ENCODE measurements at regions not wholly inside any gene's neighbourhood (a gene's known extent, or its start where the extent isn't known, plus 50 kb on each side); places are given as distances from the start of the nearest gene placed in this dataset.

DNA sequence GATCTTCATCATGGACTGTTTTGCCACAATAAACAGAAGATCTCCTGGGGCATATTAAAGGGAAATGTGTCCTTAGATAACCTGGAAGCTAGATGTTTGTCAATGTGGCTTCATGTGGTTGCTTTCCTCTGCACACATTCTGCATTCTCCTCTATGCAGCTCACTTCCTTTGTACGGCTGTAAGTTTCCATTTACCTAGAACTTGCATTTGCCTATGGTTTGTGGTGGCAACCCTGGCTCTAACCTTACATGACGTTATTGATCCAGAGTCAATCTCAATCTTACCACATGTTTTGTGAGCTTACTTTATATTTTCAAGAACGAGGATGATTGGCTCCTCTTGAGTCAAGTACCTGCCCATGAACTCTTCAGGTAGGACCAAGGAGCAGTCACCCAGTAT is 863.1 kb downstream of the MAFB start:
- no peak for DNase-seq (ENCODE audit: low read depth)

DNA sequence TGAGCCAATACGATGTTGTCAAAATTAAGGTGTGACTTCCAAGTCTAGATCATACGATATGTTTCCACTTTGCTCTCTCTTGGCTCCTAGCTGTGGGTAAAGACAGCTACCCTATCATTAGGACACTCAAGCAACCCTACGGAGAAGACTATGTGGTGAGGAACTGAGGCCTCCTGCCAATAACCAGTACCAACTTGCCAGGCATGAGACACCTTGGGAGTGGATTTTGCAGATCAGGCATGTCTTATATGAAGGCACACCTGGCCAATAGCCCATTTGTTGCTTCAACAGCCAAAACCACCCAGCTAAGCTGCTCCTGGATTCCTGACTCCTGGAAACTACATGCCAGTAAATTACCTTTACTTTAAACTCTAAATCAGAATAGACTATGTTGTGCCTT is 863.4 kb downstream of the DHX35 start:
- DNase-seq (ENCODE audit: low read depth), result no peak

DNA sequence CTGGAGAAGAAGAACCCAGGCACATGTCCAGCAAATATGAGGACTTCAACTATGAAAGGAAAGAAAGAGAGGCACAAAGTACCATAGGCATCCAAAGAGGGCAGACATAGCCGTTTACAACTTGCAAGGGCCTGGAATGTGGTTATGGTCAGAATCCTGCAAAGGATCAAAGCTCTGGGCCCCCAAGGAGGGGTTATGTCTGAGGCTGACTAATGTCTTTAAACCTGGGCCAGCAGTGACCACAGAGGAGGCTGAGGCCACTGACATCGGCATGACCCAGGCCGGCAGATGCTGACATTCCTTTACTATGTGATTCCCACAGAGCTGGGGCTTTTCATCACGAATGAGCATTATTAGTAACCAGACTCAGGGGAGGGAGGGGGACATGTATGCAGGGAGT is 861.1 kb downstream of the DHX35 start:
- no peak for DNase-seq (ENCODE audit: low read depth)

DNA sequence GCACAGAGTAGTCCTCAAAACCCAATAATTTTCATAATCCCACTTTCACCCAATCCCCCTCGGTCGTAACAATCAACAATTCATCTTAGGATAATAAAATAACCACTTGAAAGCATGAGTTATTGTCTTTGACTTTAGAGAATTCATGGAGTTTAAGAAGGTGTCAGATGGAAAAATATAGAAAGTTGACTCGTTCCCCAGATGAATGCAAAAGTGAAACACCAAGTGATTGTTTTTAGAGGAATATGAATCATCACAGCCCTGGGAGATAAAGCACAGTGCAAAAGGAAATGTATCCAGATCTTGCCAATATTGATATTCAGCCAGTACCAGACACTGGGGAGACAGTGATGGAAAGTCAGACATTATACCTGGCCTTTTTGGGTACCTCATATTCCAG is 860.5 kb downstream of the DHX35 start:
- no peak for DNase-seq (ENCODE audit: low read depth)

DNA sequence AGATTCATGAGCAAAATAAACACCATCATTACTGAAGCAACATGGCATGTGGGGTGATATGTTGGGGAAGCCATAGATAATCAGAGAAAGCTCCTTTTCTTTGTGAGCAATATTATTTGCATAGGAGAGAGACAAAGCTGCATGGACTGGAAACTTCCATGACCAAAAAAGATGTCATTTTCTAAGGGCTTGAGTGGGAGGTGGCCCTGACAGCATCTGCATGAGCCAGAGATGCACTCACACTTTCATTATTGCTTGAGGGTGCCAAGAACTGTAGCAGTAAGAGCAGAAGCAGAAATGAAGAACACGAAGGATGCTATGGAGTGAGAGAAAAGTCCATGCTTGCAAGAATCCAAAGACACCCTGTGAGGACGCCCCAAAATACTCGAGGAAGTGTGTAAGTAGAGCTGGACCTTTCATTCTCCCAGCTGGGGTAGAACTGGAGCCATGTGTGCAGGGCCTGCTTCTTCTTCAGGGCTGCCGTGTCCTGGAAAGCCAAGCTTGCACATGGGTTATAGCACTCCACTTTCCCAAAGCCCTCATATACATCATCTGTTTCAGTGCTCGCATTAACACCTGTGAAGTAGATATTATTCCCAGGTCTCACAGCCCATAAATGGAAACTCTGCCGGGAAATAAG is 851.2 kb downstream of the DHX35 start:
- DNase-seq (ENCODE audit: low read depth), result no peak

GRCh38 chr20:39812116-39812515 is 850.0 kb downstream of the DHX35 start:
- DNase-seq (ENCODE audit: low read depth), result no peak

DNA sequence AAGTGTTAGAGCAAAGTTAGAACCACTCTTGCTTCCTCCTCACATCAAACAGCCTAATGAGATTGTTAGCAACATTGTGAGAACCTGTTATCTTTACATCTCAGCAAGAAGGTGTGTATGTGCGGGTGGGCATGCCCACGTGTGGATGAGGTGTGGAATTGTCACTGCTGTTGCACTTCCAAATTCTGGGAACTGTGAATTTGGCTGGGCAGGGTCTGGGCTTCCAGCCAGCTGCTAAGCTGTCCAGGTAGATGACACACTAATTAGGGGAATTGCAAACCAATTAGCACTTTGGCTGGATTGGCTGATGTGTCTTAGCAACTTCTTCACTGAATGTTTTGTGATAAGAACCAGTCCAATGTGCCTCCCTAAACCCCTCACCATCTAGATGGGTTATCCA is 848.2 kb downstream of the DHX35 start:
- DNase-seq (ENCODE audit: low read depth), result no peak

GRCh38 chr20:39808613-39809012 is 846.5 kb downstream of the DHX35 start:
- no peak for DNase-seq (ENCODE audit: low read depth)

DNA sequence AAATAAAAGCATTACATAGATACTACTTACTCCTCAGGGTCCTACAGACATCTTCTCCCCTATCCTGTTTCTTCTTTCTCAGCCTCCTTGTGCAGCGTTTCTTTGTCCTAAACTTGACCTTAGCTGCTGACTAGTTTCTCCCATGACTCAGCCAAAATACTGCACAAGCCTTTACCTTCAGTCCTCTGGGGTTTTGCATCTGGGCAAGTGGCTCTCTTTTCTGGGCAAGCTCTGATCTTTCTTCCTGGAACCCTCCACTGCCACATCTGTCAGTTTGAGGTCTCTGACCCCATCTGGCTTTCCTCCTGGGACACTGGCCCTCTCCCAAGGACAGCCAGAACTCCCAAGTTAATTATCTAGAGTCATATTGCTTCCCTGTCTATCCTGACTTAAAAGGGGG is 838.4 kb downstream of the DHX35 start:
- DNase-seq (ENCODE audit: low read depth), result no peak

GRCh38 chr20:39800111-39800510 is 838.0 kb downstream of the DHX35 start:
- no peak for DNase-seq (ENCODE audit: low read depth)

DNA sequence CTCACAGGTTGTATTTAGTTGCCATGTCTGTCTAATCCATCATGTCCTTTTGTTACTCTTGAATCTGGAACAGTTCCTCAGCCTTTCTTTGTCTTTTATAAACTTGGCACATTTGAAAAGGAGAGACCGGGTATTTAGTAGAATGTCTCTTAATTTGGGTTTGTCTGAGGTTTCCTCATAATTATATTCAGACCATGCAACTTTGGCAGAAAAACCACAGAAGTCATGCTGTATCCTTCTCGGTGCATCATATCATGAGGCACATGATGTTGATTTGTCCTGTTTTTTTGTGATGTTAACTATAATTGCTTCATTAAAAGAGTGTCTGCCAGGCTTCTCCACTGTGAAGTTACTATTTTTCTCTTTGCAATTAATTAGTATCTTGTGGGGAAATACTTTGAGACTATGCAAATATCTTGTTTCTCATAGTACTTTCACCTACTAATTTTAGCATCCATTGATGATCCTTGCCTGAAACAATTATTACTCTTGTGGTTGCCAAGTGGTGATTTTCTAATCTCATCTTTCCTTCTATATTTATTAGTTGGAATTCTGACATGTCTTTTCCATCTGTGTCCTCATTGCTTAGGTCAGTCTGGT is 837.3 kb downstream of the DHX35 start:
- DNase-seq (ENCODE audit: low read depth), result no peak

- no peak for DNase-seq (ENCODE audit: low read depth)
Observed at GRCh38 chr20:39795401-39796272, 833.5 kb downstream of the DHX35 start.

DNA sequence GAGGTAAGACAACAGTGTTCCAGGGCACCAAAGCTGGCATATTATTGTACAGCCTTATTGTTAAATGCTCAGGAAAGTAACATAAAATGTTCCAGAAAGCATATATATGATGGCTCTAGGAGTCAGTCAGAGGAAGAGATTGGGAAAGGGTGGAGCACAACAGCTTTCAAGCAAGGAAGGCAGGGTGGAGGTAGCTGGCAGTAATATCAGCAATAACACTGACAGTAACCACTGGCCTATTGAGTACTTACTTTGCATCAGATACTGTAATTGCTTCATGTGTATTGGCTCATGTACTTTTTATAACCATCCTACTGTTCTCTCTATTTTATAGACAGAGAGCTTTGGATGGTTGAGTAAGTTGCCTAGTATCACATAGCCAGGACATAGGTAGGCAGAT is 830.2 kb downstream of the DHX35 start:
- DNase-seq (ENCODE audit: low read depth), result no peak

GRCh38 chr20:39789411-39789810 is 827.3 kb downstream of the DHX35 start:
- no peak for DNase-seq (ENCODE audit: low read depth)

GRCh38 chr20:39785252-39785917 is 823.2 kb downstream of the DHX35 start:
- DNase-seq (ENCODE audit: low read depth), result no peak

GRCh38 chr20:39784693-39785092 is 822.5 kb downstream of the DHX35 start:
- DNase-seq (ENCODE audit: low read depth), result no peak

GRCh38 chr20:39778847-39779604 is 816.9 kb downstream of the DHX35 start:
- DNase-seq (ENCODE audit: low read depth), result no peak

- no peak for DNase-seq (ENCODE audit: low read depth)
Observed at GRCh38 chr20:39778431-39778830, 816.3 kb downstream of the DHX35 start.

GRCh38 chr20:39777610-39778009 is 815.5 kb downstream of the DHX35 start:
- no peak for DNase-seq (ENCODE audit: low read depth)

- no peak for DNase-seq (ENCODE audit: low read depth)
Observed at GRCh38 chr20:39775110-39775509, 813.0 kb downstream of the DHX35 start.

GRCh38 chr20:39773380-39774000 is 811.3 kb downstream of the DHX35 start:
- no peak for DNase-seq (ENCODE audit: low read depth)

DNA sequence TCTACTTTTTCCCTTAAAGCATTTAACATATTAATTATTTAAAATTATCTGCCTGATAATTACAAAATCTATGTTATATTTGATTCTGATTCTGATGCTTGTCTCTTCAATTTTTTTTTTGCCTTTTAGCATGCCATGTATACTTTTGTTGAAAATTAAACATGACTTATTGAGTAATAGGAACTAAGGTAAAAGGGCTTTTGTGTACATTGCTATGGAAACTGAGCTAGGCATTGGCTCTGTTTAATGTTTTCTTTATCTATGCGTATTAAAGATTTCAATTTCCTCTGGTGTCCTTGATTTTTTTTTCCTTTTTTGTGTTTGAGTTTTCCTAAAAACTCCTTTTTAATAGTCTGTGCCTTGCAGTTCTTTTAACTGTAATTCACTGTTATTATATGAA is 805.2 kb downstream of the DHX35 start:
- no peak for DNase-seq (ENCODE audit: low read depth)

All from stimulated activated CD4-positive, alpha-beta T cell treated with anti-CD3 and anti-CD28 coated beads, Interleukin-2, amount 100 ng/mL, for 4 hours (primary cell).